Liver (tissue), 8 donors: ENCODE measurements at regions not wholly inside any gene's neighbourhood (a gene's known extent, or its start where the extent isn't known, plus 50 kb on each side); places are given as distances from the start of the nearest gene placed in this dataset.
"Not testable (repeated sequence)": the region's sequence is repeated elsewhere in the genome, so short reads cannot be mapped to it uniquely, and the experiment has no call there.

ENCODE experiments used
- DNase-seq: peaks from one replicate; pipeline ENCODE4 v3.0.0-alpha.2; 2017; ENCODE audit warnings: low spot score
- H3K27ac ChIP-seq, 2 donors: one replicate each; pipeline ENCODE4 v1.7.0; 2013; ENCODE audit warnings: inconsistent platforms in 2 of 2, low read length in 2 of 2, control low read depth in 1 of 2, low read depth in 1 of 2, mild to moderate bottlenecking in 1 of 2
- H3K27me3 ChIP-seq, 4 donors: one replicate each; pipeline versions ENCODE4 v1.6.1 to v1.7.0; 2013; ENCODE audit warnings: low read length in 3 of 4, inconsistent platforms in 1 of 4, mild to moderate bottlenecking in 1 of 4, moderate library complexity in 1 of 4; ENCODE audit not compliant: control insufficient read depth in 4 of 4, insufficient read depth in 4 of 4
- H3K36me3 ChIP-seq, 4 donors: one replicate each; pipeline versions ENCODE4 v1.6.1 to v1.7.0; 2013; ENCODE audit warnings: low read length in 3 of 4, mild to moderate bottlenecking in 3 of 4, low read depth in 1 of 4, moderate library complexity in 1 of 4; ENCODE audit not compliant: control insufficient read depth in 4 of 4, insufficient read depth in 3 of 4
- H3K4me1 ChIP-seq, 4 donors: one replicate each; pipeline versions ENCODE4 v1.6.1 to v1.7.0; 2013; ENCODE audit warnings: low read length in 3 of 4, mild to moderate bottlenecking in 3 of 4, moderate library complexity in 1 of 4; ENCODE audit not compliant: control insufficient read depth in 4 of 4, insufficient read depth in 4 of 4
- H3K4me3 ChIP-seq, 3 donors: one replicate each; pipeline versions ENCODE4 v1.6.1 to v1.7.0; 2013; ENCODE audit warnings: low read length in 3 of 3, control low read depth in 1 of 3, low read depth in 1 of 3, mild to moderate bottlenecking in 1 of 3
- H3K9ac ChIP-seq, 2 donors: one replicate each; pipeline ENCODE4 v1.7.0; 2013; ENCODE audit warnings: low read length in 2 of 2, mild to moderate bottlenecking in 2 of 2, moderate library complexity in 2 of 2, control low read depth in 1 of 2, low read depth in 1 of 2
- H3K9me3 ChIP-seq, 4 donors: one replicate each; pipeline versions ENCODE4 v1.6.1 to v1.7.0; 2013; ENCODE audit warnings: low read length in 3 of 4; ENCODE audit not compliant: control insufficient read depth in 4 of 4
- EGR1 ChIP-seq, 2 donors: IDR thresholded peaks; 2 replicates each; pipeline ENCODE4 v1.6.1; 2016 to 2018; ENCODE audit warnings: antibody characterized with exemption in 2 of 2, low read depth in 2 of 2
- FOXA1 ChIP-seq: IDR thresholded peaks from 2 replicates; pipeline ENCODE4 v1.6.1; 2016; ENCODE audit warnings: antibody characterized with exemption
- FOXA2 ChIP-seq: IDR thresholded peaks from 2 replicates; pipeline ENCODE4 v1.6.1; 2016; ENCODE audit warnings: antibody characterized with exemption
- GABPA ChIP-seq, 2 donors: IDR thresholded peaks in 1 of 2; conservative IDR thresholded peaks in 1 of 2; 2 replicates each; pipeline ENCODE4 v1.6.1; 2016; ENCODE audit warnings: antibody characterized with exemption in 2 of 2, mild to moderate bottlenecking in 1 of 2, moderate library complexity in 1 of 2
- HNF4A ChIP-seq, 2 donors: conservative IDR thresholded peaks; 2 replicates each; pipeline ENCODE4 v1.6.1; 2016; ENCODE audit warnings: antibody characterized with exemption in 2 of 2, mild to moderate bottlenecking in 2 of 2
- JUND ChIP-seq, 2 donors: IDR thresholded peaks; 2 replicates each; pipeline ENCODE4 v1.6.1; 2016; ENCODE audit warnings: antibody characterized with exemption in 2 of 2
- NR2F2 ChIP-seq: IDR thresholded peaks from 2 replicates; pipeline ENCODE4 v1.6.1; 2016; ENCODE audit warnings: antibody characterized with exemption
- RAD21 ChIP-seq, 2 donors: IDR thresholded peaks; 2 replicates each; pipeline ENCODE4 v1.6.1; 2016; ENCODE audit warnings: antibody characterized with exemption in 2 of 2, mild to moderate bottlenecking in 2 of 2
- RXRA ChIP-seq, 2 donors: IDR thresholded peaks; 2 replicates each; pipeline ENCODE4 v1.6.1; 2017 to 2018; ENCODE audit warnings: antibody characterized with exemption in 2 of 2, mild to moderate bottlenecking in 1 of 2
- YY1 ChIP-seq: IDR thresholded peaks from 2 replicates; pipeline ENCODE4 v1.6.1; 2016; ENCODE audit warnings: antibody characterized with exemption, mild to moderate bottlenecking
- WGBS: extraction: QIAGEN DNeasy Blood & Tissue Kit; methylation state at CpG from one replicate; pipeline ENCODE4 v1.1.7; 2013; 5-methylcytosine and 5-hydroxymethylcytosine counted together
- TF ChIP-seq, protein P1 (sequence below): fragments of 150-350 bp; IDR thresholded peaks from 2 replicates; pipeline ENCODE4 v1.5.1; 2017; ENCODE audit warnings: improper control_type of control experiment, low read depth, low read length; ENCODE audit not compliant: missing input control
- TF ChIP-seq, protein P2 (sequence below): IDR thresholded peaks from 2 replicates; pipeline ENCODE4 v1.6.1; 2016; ENCODE audit warnings: antibody characterized with exemption
- TF ChIP-seq, protein P3 (sequence below): IDR thresholded peaks from 2 replicates; pipeline ENCODE4 v1.6.1; 2016; ENCODE audit warnings: antibody characterized with exemption
- TF ChIP-seq, protein P4 (sequence below): IDR thresholded peaks from 2 replicates; pipeline ENCODE4 v1.6.1; 2016; ENCODE audit warnings: antibody characterized with exemption, mild to moderate bottlenecking
- TF ChIP-seq, protein P5 (sequence below): IDR thresholded peaks from 2 replicates; pipeline ENCODE4 v1.6.1; 2016; ENCODE audit warnings: antibody characterized with exemption
- donor health status: healthy.
- donor health status: healthy.
- donor health status: healthy.
- donor health status: healthy.
- donor health status: healthy.

DNA sequence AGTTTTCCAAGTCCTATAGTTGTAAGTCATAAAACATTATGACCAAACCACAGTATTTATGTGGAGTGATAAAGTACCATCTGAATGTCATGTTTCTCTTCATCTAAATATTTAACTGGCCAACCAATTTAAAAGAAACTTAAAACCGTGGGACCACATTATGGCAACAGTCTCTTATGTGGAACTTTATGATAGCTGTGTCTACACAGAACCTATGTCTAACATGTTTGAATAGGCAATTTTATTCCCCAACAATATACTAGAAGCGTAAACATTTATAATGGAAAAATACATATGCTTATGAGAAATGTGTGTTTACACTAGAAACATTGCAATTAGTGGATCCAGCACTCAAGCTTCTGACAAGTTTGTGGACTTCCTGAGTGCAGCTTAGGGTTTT lies 680.7 kb downstream of the REEP3 start (continued):
- TF ChIP-seq, protein P1, sequence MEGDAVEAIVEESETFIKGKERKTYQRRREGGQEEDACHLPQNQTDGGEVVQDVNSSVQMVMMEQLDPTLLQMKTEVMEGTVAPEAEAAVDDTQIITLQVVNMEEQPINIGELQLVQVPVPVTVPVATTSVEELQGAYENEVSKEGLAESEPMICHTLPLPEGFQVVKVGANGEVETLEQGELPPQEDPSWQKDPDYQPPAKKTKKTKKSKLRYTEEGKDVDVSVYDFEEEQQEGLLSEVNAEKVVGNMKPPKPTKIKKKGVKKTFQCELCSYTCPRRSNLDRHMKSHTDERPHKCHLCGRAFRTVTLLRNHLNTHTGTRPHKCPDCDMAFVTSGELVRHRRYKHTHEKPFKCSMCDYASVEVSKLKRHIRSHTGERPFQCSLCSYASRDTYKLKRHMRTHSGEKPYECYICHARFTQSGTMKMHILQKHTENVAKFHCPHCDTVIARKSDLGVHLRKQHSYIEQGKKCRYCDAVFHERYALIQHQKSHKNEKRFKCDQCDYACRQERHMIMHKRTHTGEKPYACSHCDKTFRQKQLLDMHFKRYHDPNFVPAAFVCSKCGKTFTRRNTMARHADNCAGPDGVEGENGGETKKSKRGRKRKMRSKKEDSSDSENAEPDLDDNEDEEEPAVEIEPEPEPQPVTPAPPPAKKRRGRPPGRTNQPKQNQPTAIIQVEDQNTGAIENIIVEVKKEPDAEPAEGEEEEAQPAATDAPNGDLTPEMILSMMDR: no peak
- no peak for TF ChIP-seq YY1
- TF ChIP-seq FOXA2: no peak
- no peak for TF ChIP-seq HNF4A (conservative IDR thresholded peaks at IDR 0.05)
- no peak for TF ChIP-seq GABPA (IDR thresholded peaks at IDR 0.05 in 1 of 2, conservative IDR thresholded peaks at IDR 0.05 in 1 of 2)
- no peak for TF ChIP-seq RXRA (IDR thresholded peaks at IDR 0.05)
- TF ChIP-seq, protein P2, sequence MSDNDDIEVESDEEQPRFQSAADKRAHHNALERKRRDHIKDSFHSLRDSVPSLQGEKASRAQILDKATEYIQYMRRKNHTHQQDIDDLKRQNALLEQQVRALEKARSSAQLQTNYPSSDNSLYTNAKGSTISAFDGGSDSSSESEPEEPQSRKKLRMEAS: no peak
- no peak for TF ChIP-seq EGR1 (IDR thresholded peaks at IDR 0.05; ENCODE audit: low read depth in 2 of 2)

DNA sequence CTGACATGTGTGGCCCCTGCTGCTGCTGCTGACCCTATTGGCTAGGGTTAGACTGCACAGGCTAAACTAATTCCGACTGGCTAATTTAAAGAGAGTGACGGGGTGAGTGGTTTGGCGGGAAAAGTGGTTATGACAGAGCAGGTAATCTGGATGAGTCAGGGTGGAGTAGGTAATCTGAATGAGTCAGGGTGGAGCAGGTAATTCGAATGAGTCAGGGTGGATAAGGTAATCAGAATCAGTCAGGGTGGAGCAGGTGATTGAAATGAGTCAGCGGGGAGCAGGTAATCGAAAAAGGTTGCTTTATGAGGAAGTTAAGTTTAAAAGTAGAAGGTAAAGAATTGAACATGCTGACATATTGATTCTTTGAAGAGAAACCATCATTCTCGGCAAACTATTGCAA lies 683.3 kb downstream of the REEP3 start:
- not testable (repeated sequence) for H3K4me1 ChIP-seq, H3K9ac ChIP-seq, H3K9me3 ChIP-seq, H3K4me3 ChIP-seq, DNase-seq, H3K27ac ChIP-seq, H3K36me3 ChIP-seq, H3K27me3 ChIP-seq
- WGBS: 87% methylated on average over 7 of the region's 7 CpGs

DNA sequence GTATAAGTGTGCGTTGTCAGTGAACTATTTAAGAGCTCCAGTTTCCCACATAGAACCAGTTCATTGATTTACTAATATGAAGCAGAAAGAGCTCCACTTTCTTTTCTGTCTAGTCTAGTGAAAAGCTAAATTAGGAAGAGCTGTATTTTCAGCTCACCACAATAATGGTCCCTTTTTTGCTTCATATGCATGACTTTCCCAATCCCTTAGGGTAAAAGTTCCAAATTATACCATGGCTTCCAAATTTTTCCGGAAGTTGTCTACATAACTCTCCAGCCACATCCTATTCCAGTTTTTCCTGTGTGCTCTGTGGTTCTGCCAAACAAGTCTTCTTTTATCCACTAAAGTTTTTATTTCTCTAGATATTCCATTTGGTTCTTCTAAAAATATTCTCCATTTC lies 685.2 kb downstream of the REEP3 start:
- H3K36me3 ChIP-seq: no peaks in the 10 kb centered on the region
- H3K27me3 ChIP-seq: no peaks in the 10 kb centered on the region
- H3K4me3 ChIP-seq: no peak overlapping the region
- H3K4me1 ChIP-seq: no peaks in the 10 kb centered on the region
- H3K9ac ChIP-seq: no peak overlapping the region
- WGBS: 86% methylated on average over 2 of the region's 2 CpGs
- H3K27ac ChIP-seq: no peak overlapping the region
- TF ChIP-seq, protein P3, sequence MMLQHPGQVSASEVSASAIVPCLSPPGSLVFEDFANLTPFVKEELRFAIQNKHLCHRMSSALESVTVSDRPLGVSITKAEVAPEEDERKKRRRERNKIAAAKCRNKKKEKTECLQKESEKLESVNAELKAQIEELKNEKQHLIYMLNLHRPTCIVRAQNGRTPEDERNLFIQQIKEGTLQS: no peak
- TF ChIP-seq NR2F2: no peak
- no peak for TF ChIP-seq FOXA1
- peaks cover 0 to 13% (median 7%) of the 10 kb centered on the region in 4 donors for H3K9me3 ChIP-seq
- DNase-seq: no peak

DNA sequence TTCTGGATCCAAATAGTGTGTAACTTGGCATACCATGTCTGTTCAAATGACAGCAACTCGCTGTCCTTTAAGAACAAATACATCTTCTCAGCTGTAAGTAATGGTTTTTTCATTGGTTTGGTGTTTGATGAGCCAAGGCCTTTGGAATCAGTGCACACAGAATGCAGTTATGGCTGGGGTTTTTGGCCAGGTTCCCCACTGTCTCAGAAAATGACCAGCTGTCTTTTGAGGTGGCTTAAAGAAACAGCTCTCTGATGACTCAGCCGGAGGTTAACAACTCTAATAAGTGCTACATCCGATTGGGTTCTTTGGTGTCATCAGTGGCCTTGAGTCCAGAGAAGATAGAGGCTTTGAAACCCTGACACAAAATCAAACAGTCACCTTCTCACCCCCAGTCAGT lies 688.4 kb downstream of the REEP3 start:
- Histone ChIP-seq H3K27me3 (no peaks in the 10 kb centered on the region), H3K4me1 (no peaks in the 10 kb centered on the region), H3K36me3 (no peaks in the 10 kb centered on the region), H3K4me3 (no peak overlapping the region), H3K9me3 (peaks cover 0 to 13% (median 7%) of the 10 kb centered on the region in 4 donors), H3K9ac (no peak overlapping the region), H3K27ac (no peak overlapping the region)
- no peak for DNase-seq
- TF ChIP-seq, protein P4, sequence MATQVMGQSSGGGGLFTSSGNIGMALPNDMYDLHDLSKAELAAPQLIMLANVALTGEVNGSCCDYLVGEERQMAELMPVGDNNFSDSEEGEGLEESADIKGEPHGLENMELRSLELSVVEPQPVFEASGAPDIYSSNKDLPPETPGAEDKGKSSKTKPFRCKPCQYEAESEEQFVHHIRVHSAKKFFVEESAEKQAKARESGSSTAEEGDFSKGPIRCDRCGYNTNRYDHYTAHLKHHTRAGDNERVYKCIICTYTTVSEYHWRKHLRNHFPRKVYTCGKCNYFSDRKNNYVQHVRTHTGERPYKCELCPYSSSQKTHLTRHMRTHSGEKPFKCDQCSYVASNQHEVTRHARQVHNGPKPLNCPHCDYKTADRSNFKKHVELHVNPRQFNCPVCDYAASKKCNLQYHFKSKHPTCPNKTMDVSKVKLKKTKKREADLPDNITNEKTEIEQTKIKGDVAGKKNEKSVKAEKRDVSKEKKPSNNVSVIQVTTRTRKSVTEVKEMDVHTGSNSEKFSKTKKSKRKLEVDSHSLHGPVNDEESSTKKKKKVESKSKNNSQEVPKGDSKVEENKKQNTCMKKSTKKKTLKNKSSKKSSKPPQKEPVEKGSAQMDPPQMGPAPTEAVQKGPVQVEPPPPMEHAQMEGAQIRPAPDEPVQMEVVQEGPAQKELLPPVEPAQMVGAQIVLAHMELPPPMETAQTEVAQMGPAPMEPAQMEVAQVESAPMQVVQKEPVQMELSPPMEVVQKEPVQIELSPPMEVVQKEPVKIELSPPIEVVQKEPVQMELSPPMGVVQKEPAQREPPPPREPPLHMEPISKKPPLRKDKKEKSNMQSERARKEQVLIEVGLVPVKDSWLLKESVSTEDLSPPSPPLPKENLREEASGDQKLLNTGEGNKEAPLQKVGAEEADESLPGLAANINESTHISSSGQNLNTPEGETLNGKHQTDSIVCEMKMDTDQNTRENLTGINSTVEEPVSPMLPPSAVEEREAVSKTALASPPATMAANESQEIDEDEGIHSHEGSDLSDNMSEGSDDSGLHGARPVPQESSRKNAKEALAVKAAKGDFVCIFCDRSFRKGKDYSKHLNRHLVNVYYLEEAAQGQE: no peak
- TF ChIP-seq, protein P2: no peak
- TF ChIP-seq, protein P5, sequence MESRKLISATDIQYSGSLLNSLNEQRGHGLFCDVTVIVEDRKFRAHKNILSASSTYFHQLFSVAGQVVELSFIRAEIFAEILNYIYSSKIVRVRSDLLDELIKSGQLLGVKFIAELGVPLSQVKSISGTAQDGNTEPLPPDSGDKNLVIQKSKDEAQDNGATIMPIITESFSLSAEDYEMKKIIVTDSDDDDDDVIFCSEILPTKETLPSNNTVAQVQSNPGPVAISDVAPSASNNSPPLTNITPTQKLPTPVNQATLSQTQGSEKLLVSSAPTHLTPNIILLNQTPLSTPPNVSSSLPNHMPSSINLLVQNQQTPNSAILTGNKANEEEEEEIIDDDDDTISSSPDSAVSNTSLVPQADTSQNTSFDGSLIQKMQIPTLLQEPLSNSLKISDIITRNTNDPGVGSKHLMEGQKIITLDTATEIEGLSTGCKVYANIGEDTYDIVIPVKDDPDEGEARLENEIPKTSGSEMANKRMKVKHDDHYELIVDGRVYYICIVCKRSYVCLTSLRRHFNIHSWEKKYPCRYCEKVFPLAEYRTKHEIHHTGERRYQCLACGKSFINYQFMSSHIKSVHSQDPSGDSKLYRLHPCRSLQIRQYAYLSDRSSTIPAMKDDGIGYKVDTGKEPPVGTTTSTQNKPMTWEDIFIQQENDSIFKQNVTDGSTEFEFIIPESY: no peak
- TF ChIP-seq JUND (IDR thresholded peaks at IDR 0.05) (no peak), GABPA (IDR thresholded peaks at IDR 0.05 in 1 of 2, conservative IDR thresholded peaks at IDR 0.05 in 1 of 2) (no peak), HNF4A (conservative IDR thresholded peaks at IDR 0.05) (no peak), RAD21 (IDR thresholded peaks at IDR 0.05) (no peak)
- TF ChIP-seq, protein P3: no peak
- TF ChIP-seq, protein P1: no peak
- WGBS: 65% methylated on average over 3 of the region's 3 CpGs
